Coronary artery (tissue), 2 donors: ENCODE measurements at regions not wholly inside any gene's neighbourhood (a gene's known extent, or its start where the extent isn't known, plus 50 kb on each side); places are given as distances from the start of the nearest gene placed in this dataset.

ENCODE experiments used
- DNase-seq: peaks from one replicate; pipeline ENCODE4 v3.0.0-alpha.2; 2017; ENCODE audit warnings: low spot score
- H3K27ac ChIP-seq, 2 donors: fragments of 200-600 bp; sonication (generic); one replicate each; pipeline ENCODE4 v1.5.1; 2016 to 2019
- H3K4me3 ChIP-seq: fragments of 200-600 bp; sonication (generic); 2 replicates; pipeline ENCODE4 v1.5.1; 2016; ENCODE audit warnings: mild to moderate bottlenecking, moderate library complexity
- TF ChIP-seq, protein P1 (sequence below): fragments of 200-600 bp; sonication (generic); IDR thresholded peaks from one replicate; pipeline ENCODE4 v1.5.1; 2019; ENCODE audit warnings: antibody characterized with exemption

DNA sequence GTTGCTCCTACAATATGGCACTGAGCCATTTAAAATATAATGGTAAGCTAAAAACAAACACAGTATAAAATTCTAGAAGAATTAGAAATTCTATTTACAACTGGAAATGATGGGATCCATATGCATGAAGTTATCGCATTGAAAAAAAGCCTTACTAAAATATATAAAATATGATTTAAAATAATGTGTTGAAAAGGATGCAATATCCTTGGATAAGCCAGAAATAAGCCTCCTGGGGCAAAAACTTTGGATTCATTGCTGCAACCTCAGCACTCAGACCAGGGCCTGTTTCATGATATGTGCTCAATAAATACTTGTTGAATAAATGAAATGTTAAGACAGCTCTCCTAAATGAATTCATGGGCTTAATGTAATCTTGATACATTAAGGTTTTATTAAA, 170.2 kb downstream of the SEM1 start:
- no peak overlapping the region for H3K4me3 ChIP-seq
- H3K27ac ChIP-seq = no peak overlapping the region
- TF ChIP-seq, protein P1, sequence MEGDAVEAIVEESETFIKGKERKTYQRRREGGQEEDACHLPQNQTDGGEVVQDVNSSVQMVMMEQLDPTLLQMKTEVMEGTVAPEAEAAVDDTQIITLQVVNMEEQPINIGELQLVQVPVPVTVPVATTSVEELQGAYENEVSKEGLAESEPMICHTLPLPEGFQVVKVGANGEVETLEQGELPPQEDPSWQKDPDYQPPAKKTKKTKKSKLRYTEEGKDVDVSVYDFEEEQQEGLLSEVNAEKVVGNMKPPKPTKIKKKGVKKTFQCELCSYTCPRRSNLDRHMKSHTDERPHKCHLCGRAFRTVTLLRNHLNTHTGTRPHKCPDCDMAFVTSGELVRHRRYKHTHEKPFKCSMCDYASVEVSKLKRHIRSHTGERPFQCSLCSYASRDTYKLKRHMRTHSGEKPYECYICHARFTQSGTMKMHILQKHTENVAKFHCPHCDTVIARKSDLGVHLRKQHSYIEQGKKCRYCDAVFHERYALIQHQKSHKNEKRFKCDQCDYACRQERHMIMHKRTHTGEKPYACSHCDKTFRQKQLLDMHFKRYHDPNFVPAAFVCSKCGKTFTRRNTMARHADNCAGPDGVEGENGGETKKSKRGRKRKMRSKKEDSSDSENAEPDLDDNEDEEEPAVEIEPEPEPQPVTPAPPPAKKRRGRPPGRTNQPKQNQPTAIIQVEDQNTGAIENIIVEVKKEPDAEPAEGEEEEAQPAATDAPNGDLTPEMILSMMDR = no peak
- DNase-seq = no peak

DNA sequence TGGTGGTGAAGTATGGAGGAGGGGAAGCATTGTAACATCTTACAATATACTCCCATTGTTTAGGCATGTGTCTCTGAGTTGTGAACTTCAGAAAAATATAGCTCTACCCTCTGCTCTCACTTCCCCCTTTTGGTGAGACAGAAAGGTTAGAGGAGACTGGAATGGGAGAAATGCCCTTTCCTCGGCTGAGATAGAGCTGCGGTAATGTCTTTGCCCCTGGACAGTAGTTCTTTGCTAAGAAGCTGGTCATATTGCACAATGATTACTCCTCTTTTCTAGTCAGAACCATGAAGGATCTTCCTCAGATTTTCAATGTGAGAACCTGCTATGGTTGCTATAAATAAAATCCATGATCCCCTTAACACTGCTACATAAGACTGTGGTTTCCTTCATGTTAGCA, 171.0 kb downstream of the SEM1 start:
- Histone ChIP-seq H3K4me3 (no peak overlapping the region), H3K27ac (no peak overlapping the region)
- no peak for DNase-seq
- TF ChIP-seq, protein P1 = no peak

DNA sequence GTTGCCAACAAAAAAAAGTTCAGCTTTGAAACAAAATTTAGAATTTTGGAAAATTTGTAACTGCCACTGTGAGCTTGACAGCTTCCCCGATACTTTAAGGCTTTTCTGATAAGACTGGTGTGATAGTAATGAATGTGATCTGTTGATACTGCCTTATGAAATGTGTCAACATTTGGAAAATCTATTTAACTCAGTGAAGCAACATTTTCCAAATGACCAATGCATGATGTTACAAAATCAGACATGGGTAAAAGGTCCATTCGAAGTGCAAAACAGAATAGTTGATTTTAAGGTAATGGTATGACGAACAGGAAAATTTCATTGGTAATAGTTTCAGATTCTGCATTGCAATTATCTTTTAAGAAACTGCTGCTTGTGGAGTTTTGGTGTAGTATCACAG, 175.4 kb downstream of the SEM1 start:
- no peak overlapping the region for H3K4me3 ChIP-seq
- H3K27ac ChIP-seq = no peak overlapping the region
- TF ChIP-seq, protein P1 = no peak
- DNase-seq = no peak

DNA sequence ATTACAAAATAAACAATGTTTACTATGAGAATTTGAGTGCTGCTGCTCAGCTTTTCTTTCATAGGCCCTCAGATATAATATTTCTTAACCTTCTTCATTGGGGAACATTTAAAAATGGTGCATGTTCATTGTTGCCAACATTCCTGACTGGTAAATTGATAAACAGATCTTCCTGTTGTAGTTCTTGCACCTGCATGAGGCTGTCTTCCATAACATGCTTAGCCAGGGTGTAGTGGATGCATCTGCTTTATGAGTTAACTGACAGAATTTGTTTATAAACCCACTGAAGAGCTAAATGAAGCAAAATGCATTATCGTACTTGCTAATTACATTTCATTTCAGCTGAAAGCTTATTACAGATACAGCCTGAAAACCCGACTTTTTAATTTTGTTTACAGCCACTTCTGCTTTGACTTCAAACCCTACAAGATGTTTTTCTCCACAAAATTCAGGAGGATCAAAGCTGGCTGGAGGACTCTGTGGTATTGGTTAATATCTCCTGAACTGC, 177.2 kb downstream of the SEM1 start:
- TF ChIP-seq, protein P1 = no peak
- no peak overlapping the region for H3K27ac ChIP-seq
- no peak overlapping the region for H3K4me3 ChIP-seq
- no peak for DNase-seq

DNA sequence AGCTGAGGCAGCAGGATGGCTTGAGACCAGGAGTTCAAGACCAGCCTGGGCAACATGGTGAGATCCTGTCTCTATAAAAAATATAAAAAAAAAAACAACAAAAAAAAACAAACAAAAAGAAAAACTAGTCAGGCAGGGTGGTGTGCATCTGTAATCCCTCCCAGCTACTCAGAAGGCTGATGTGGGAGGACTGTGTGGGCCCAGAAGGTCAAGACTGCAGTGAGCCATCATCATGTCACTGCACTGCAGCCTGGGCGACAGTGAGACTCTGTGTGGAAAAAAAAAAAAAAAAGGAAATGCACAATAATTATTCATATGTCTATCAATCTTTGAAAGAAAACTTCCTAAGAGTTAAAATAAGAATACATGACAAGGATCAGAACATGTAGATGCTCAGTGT, 178.3 kb downstream of the SEM1 start:
- Histone ChIP-seq H3K4me3 (no peak overlapping the region), H3K27ac (no peak overlapping the region)
- no peak for DNase-seq
- TF ChIP-seq, protein P1 = no peak

DNA sequence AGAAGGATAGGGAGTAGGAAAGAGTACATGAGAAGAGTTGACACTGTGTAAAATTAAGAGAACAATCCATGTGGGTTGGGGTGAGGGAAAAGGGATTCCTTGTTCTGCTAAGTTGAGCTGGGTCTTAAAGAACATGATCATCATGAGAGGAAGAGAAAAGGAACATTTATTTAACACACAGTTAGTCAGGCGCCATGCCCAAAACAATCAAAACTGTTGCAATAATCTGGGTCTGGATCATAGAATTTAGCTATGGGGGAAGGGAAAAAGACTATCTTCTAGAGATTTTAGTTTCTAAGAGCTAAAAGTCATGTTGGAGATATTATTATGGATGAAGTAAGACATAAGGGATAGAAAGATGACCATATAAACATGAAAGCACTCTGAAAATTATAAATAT, 178.9 kb downstream of the SEM1 start:
- Histone ChIP-seq H3K27ac (no peak overlapping the region), H3K4me3 (no peak overlapping the region)
- TF ChIP-seq, protein P1 = no peak
- no peak for DNase-seq

DNA sequence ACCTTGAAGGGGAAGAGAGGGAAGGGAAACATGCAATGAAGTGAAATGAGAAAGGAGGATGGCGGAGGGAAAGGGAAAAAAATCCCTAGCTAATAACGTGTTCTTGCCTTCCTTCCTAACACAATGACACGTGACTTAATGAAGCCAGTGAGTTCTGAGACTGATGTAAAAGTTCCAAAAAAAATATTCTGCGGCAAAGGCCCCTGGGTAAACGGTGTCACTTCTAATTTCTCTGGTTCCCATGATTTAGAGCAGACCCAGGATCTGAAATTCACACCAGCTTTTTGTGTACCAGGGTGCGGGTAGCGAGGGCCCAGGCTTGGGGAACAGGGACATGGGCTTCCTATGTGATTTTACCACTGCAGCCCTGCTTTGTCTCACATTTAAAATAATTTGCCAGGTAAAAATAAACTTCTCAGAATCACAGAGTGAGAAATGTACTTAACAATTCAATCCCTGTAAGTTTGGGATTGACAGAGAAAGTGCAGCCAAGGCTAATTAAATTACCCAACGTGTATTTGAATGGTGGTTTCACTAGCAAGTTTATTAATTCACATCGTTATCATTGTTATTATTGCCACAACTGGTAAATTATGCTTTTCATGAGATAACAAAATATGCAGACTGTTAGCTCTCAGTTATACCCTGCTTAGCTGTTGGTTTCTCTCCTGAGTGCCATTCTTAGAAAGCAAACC, 182.4 kb downstream of the SEM1 start:
- TF ChIP-seq, protein P1 = no peak
- DNase-seq = no peak

More for the DNA sequence above, 182.4 kb downstream of the SEM1 start:
- Histone ChIP-seq H3K4me3 (no peak overlapping the region), H3K27ac (no peak overlapping the region)
